Activated naive CD8-positive, alpha-beta T cell treated with anti-CD3 and anti-CD28 coated beads, Interleukin-2, amount 10 ng/mL, durations not matched to agents 7 days and 5 days (primary cell): ENCODE measurements at regions not wholly inside any gene's neighbourhood (a gene's known extent, or its start where the extent isn't known, plus 50 kb on each side); places are given as distances from the start of the nearest gene placed in this dataset.
"Not testable (repeated sequence)": the region's sequence is repeated elsewhere in the genome, so short reads cannot be mapped to it uniquely, and the experiment has no call there.

ENCODE experiments used
- ATAC-seq: fragments of 150-1000 bp; cut with Tn5 transposase; one replicate; pipeline ENCODE4 v1.10.0; 2021; ENCODE audit warnings: low read depth, moderate library complexity
- POLR2A ChIA-PET: fragments of 350-600 bp; sonication (Branson Sonifier 250); formaldehyde crosslinking; loops from one replicate; lab custom pipeline; 2021; ENCODE audit warnings: antibody characterized with exemption; lab: Charles Lee
- DNase-seq: peaks from one replicate; pipeline ENCODE4 v3.0.0; 2021
- H3K27ac Mint-ChIP-seq: one replicate; pipeline ENCODE4 v1.8.0; 2022; ENCODE audit warnings: mild to moderate bottlenecking, mixed read lengths
- H3K27me3 Mint-ChIP-seq: one replicate; pipeline ENCODE4 v1.8.0; 2022; ENCODE audit warnings: mild to moderate bottlenecking, moderate library complexity, mixed read lengths
- H3K36me3 Mint-ChIP-seq: one replicate; pipeline ENCODE4 v1.8.0; 2021; ENCODE audit warnings: mild to moderate bottlenecking, mixed read lengths
- H3K4me1 Mint-ChIP-seq: one replicate; pipeline ENCODE4 v1.8.0; 2021; ENCODE audit warnings: mixed read lengths
- H3K4me3 Mint-ChIP-seq: one replicate; pipeline ENCODE4 v1.8.0; 2022; ENCODE audit warnings: mild to moderate bottlenecking, moderate library complexity, mixed read lengths
- H3K9me3 Mint-ChIP-seq: one replicate; pipeline ENCODE4 v1.8.0; 2021; ENCODE audit warnings: mixed read lengths

- POLR2A ChIA-PET = no interaction called here
- peaks cover 29% of the 10 kb centered on the region for H3K4me1 Mint-ChIP-seq
- H3K27ac Mint-ChIP-seq = peak overlapping the region; percentile 79
- peak overlapping the region; percentile 47 for H3K4me3 Mint-ChIP-seq
- peaks cover under 1% of the 10 kb centered on the region for H3K9me3 Mint-ChIP-seq
- DNase-seq = no peak
- H3K36me3 Mint-ChIP-seq = peaks cover 3% of the 10 kb centered on the region
- peak; percentile 28 for ATAC-seq
- H3K27me3 Mint-ChIP-seq = no peaks in the 10 kb centered on the region
Observed at GRCh38 chr14:35934499-35934898, 108.4 kb downstream of the BRMS1L start.

GRCh38 chr14:35932659-35933159, 106.6 kb downstream of the BRMS1L start:
- Mint-ChIP-seq H3K9me3 (peaks cover 3% of the 10 kb centered on the region), H3K4me3 (peak overlapping the region; percentile 88), H3K27me3 (no peaks in the 10 kb centered on the region), H3K36me3 (peaks cover 8% of the 10 kb centered on the region), H3K27ac (peak overlapping the region; percentile 96), H3K4me1 (peaks cover 29% of the 10 kb centered on the region)
- POLR2A ChIA-PET = interaction anchor here (0.8 kb wide), 1 partner anchor 34 kb away, joined by 3 read pairs; no protein-coding TSS in a partner anchor
- peak; percentile 86 for ATAC-seq
- DNase-seq = peak; percentile 44

GRCh38 chr14:35932136-35932535, 106.0 kb downstream of the BRMS1L start:
- H3K4me3 Mint-ChIP-seq = peak overlapping the region; percentile 88
- H3K36me3 Mint-ChIP-seq = peaks cover 8% of the 10 kb centered on the region
- H3K27me3 Mint-ChIP-seq = no peaks in the 10 kb centered on the region
- H3K4me1 Mint-ChIP-seq = peaks cover 29% of the 10 kb centered on the region
- POLR2A ChIA-PET = interaction anchor here (0.8 kb wide), 1 partner anchor 34 kb away, joined by 3 read pairs; no protein-coding TSS in a partner anchor
- H3K9me3 Mint-ChIP-seq = peaks cover 3% of the 10 kb centered on the region
- DNase-seq (no peak), ATAC-seq (no peak)
- H3K27ac Mint-ChIP-seq = peak overlapping the region; percentile 96

GRCh38 chr14:35931346-35931745, 105.2 kb downstream of the BRMS1L start:
- DNase-seq (no peak), ATAC-seq (no peak)
- H3K27ac Mint-ChIP-seq = no peak overlapping the region
- H3K36me3 Mint-ChIP-seq = peaks cover 8% of the 10 kb centered on the region
- H3K9me3 Mint-ChIP-seq = peaks cover 3% of the 10 kb centered on the region
- H3K4me1 Mint-ChIP-seq = peaks cover 29% of the 10 kb centered on the region
- H3K4me3 Mint-ChIP-seq = no peak overlapping the region
- H3K27me3 Mint-ChIP-seq = no peaks in the 10 kb centered on the region
- POLR2A ChIA-PET = no interaction called here

- Mint-ChIP-seq H3K27me3 (no peaks in the 10 kb centered on the region), H3K36me3 (peaks cover 8% of the 10 kb centered on the region), H3K4me3 (no peak overlapping the region), H3K27ac (no peak overlapping the region), H3K4me1 (peaks cover 23% of the 10 kb centered on the region), H3K9me3 (peaks cover 3% of the 10 kb centered on the region)
- no peak for DNase-seq
- no peak for ATAC-seq
- POLR2A ChIA-PET = no interaction called here
Observed at GRCh38 chr14:35929186-35929585, 103.0 kb downstream of the BRMS1L start.

- POLR2A ChIA-PET = no interaction called here
- Mint-ChIP-seq H3K27ac (no peak overlapping the region), H3K36me3 (peaks cover 8% of the 10 kb centered on the region), H3K4me1 (peaks cover 13% of the 10 kb centered on the region), H3K4me3 (no peak overlapping the region), H3K9me3 (peaks cover 3% of the 10 kb centered on the region), H3K27me3 (no peaks in the 10 kb centered on the region)
- DNase-seq (no peak), ATAC-seq (no peak)
Observed at GRCh38 chr14:35927727-35928126, 101.6 kb downstream of the BRMS1L start.

GRCh38 chr14:35925319-35925718, 99.2 kb downstream of the BRMS1L start:
- Mint-ChIP-seq H3K4me3 (no peak overlapping the region), H3K4me1 (peaks cover 6% of the 10 kb centered on the region), H3K9me3 (peaks cover 8% of the 10 kb centered on the region), H3K27me3 (no peaks in the 10 kb centered on the region), H3K36me3 (peaks cover 12% of the 10 kb centered on the region), H3K27ac (no peak overlapping the region)
- POLR2A ChIA-PET = no interaction called here
- no peak for ATAC-seq
- no peak for DNase-seq

GRCh38 chr14:35922590-35922989, 96.5 kb downstream of the BRMS1L start:
- ATAC-seq, DNase-seq, H3K9me3 Mint-ChIP-seq, H3K4me1 Mint-ChIP-seq, H3K27ac Mint-ChIP-seq, H3K4me3 Mint-ChIP-seq, H3K36me3 Mint-ChIP-seq, H3K27me3 Mint-ChIP-seq, POLR2A ChIA-PET: not testable (repeated sequence)

- Mint-ChIP-seq H3K27me3 (no peaks in the 10 kb centered on the region), H3K4me1 (peaks cover 6% of the 10 kb centered on the region), H3K27ac (no peak overlapping the region), H3K9me3 (peaks cover 15% of the 10 kb centered on the region), H3K4me3 (no peak overlapping the region), H3K36me3 (peaks cover 10% of the 10 kb centered on the region)
- no peak for ATAC-seq
- POLR2A ChIA-PET = no interaction called here
- no peak for DNase-seq
Observed at GRCh38 chr14:35921745-35922144, 95.6 kb downstream of the BRMS1L start.
